Adrenal gland (tissue), 9 donors: ENCODE measurements at regions not wholly inside any gene's neighbourhood (a gene's known extent, or its start where the extent isn't known, plus 50 kb on each side); places are given as distances from the start of the nearest gene placed in this dataset.

Experiments used
- DNase-seq, 7 donors: peaks; one replicate each; pipeline ENCODE4 v3.0.0-alpha.2; 2019 to 2020
- H3K27ac ChIP-seq, 5 donors: fragments of 200-600 bp; sonication (generic) in 4 of 5; 1 replicate in 3 of 5; 2 replicates in 2 of 5; pipeline versions ENCODE4 v1.5.1 to v1.8.0; 2016 to 2020; ENCODE audit warnings: mild to moderate bottlenecking in 1 of 5
- H3K27me3 ChIP-seq: fragments of 200-600 bp; 2 replicates; pipeline ENCODE4 v1.8.0; 2021
- H3K36me3 ChIP-seq, 2 donors: fragments of 200-600 bp; replicated peaks in 1 of 2; 1 replicate in 1 of 2; 2 replicates in 1 of 2; pipeline versions ENCODE4 v1.5.1 to v1.8.0; 2018 to 2022
- H3K4me1 ChIP-seq, 2 donors: fragments of 200-600 bp; replicated peaks in 1 of 2; 1 replicate in 1 of 2; 2 replicates in 1 of 2; pipeline versions ENCODE4 v1.5.1 to v1.8.0; 2018 to 2021
- H3K4me3 ChIP-seq, 4 donors: fragments of 200-600 bp; sonication (generic) in 3 of 4; one replicate each; pipeline ENCODE4 v1.5.1; 2016 to 2018
- H3K9me3 ChIP-seq, 3 donors: fragments of 200-600 bp; sonication (generic) in 1 of 3; replicated peaks in 1 of 3; 1 replicate in 2 of 3; 2 replicates in 1 of 3; pipeline versions ENCODE4 v1.5.1 to v1.8.0; 2016 to 2021
- POLR2A ChIP-seq, 2 donors: fragments of 450-650 bp; IDR thresholded peaks; one replicate each; pipeline ENCODE4 v1.6.1; 2017; ENCODE audit warnings: antibody characterized with exemption in 2 of 2, mild to moderate bottlenecking in 2 of 2, moderate library complexity in 1 of 2
- WGBS, 4 donors: extraction: QIAGEN DNeasy Blood & Tissue Kit in 2 of 4; methylation state at CpG; one replicate each; pipeline versions ENCODE4 v1.1.5 to v1.1.7; 2013 to 2017; 5-methylcytosine and 5-hydroxymethylcytosine counted together
- intact Hi-C, 2 donors: fragments of 100-400 bp; cut with DNase I; formaldehyde crosslinking; loops; one replicate each; pipeline versions ENCODE4 v1.14.1 to v1.15.0; 2022 to 2023
- TF ChIP-seq, protein P1 (sequence below), 6 experiments: fragments of 450-650 bp in 4 of 6; fragments of 200-600 bp in 2 of 6; sonication (generic) in 1 of 6; IDR thresholded peaks; 1 replicate in 5 of 6; 2 replicates in 1 of 6; pipeline versions ENCODE4 v1.5.1 to v1.8.0; 2016 to 2021; ENCODE audit warnings: antibody characterized with exemption in 6 of 6, mild to moderate bottlenecking in 2 of 6, moderate library complexity in 1 of 6
- donor health status: healthy with polysubstance abuse.
- donor health status: Bipolar disorder and iron deficiency.
- donor health status: DM: yes; HTN: yes; CAD: no.
- donor health status: DM: no; HTN: no; CAD: no.
- donor health status: DM: no; HTN: no; CAD: no.

DNA sequence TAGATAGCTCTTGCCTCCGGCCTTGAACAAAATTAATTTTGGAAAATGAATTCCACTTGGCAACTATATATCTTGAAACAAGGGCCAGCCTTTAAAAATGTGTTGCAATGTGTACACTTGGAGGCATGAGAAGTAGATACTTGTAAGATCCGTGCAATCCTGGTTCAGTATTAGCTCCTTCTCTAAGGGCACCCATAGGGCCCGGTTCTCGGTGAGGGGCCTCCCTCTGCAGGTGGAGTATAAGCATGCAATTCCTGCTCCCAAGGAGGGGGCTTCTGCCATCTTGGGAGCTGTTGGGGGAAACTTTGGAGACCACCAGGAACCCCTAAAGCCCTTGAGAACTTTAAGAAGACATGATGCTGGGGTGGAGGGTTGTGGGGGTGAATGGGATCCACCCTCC is 388.7 kb upstream of the RGMA start:
- WGBS, 4 donors = 69 to 74% (median 72%) methylated on average over 4 of the region's 4 CpGs
- no peaks in the 10 kb centered on the region for H3K4me1 ChIP-seq
- no peaks in the 10 kb centered on the region for H3K36me3 ChIP-seq
- no peaks in the 10 kb centered on the region for H3K9me3 ChIP-seq
- no peaks in the 10 kb centered on the region for H3K27me3 ChIP-seq
- intact Hi-C loops = no loop called here
- no peak for DNase-seq
- H3K27ac ChIP-seq = no peak overlapping the region
- H3K4me3 ChIP-seq = no peak overlapping the region
- TF ChIP-seq, protein P1, sequence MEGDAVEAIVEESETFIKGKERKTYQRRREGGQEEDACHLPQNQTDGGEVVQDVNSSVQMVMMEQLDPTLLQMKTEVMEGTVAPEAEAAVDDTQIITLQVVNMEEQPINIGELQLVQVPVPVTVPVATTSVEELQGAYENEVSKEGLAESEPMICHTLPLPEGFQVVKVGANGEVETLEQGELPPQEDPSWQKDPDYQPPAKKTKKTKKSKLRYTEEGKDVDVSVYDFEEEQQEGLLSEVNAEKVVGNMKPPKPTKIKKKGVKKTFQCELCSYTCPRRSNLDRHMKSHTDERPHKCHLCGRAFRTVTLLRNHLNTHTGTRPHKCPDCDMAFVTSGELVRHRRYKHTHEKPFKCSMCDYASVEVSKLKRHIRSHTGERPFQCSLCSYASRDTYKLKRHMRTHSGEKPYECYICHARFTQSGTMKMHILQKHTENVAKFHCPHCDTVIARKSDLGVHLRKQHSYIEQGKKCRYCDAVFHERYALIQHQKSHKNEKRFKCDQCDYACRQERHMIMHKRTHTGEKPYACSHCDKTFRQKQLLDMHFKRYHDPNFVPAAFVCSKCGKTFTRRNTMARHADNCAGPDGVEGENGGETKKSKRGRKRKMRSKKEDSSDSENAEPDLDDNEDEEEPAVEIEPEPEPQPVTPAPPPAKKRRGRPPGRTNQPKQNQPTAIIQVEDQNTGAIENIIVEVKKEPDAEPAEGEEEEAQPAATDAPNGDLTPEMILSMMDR (IDR thresholded peaks at IDR 0.05) = no peak
- TF ChIP-seq POLR2A (IDR thresholded peaks at IDR 0.05) = no peak

DNA sequence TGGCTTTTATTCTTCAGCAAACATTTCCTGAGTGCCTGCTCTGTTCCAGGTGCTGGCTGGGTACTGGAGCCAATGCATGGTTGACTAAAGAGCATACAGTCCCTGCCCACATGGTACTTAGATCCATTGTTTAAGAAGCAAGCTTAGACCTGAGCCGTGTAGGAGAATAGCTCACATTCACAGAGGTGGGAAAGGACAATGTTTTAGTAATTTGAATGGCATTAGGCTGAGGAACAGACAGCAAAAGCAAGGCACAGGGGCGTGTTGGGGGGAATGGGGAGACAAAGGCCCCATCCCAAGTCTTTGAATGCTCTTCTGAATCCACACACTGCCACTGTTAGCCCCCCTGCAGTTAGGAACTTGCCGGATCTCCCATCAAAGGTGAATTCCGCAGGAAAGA is 388.2 kb upstream of the RGMA start:
- no peak for DNase-seq
- intact Hi-C loops = no loop called here
- TF ChIP-seq, protein P1 (IDR thresholded peaks at IDR 0.05) = no peak
- no peak for TF ChIP-seq POLR2A (IDR thresholded peaks at IDR 0.05)
- Histone ChIP-seq H3K9me3 (no peaks in the 10 kb centered on the region), H3K4me3 (no peak overlapping the region), H3K36me3 (no peaks in the 10 kb centered on the region), H3K27ac (no peak overlapping the region), H3K4me1 (no peaks in the 10 kb centered on the region), H3K27me3 (no peaks in the 10 kb centered on the region)
- 37 to 61% (median 48%) methylated on average over 4 of the region's 4 CpGs for WGBS, 4 donors

DNA sequence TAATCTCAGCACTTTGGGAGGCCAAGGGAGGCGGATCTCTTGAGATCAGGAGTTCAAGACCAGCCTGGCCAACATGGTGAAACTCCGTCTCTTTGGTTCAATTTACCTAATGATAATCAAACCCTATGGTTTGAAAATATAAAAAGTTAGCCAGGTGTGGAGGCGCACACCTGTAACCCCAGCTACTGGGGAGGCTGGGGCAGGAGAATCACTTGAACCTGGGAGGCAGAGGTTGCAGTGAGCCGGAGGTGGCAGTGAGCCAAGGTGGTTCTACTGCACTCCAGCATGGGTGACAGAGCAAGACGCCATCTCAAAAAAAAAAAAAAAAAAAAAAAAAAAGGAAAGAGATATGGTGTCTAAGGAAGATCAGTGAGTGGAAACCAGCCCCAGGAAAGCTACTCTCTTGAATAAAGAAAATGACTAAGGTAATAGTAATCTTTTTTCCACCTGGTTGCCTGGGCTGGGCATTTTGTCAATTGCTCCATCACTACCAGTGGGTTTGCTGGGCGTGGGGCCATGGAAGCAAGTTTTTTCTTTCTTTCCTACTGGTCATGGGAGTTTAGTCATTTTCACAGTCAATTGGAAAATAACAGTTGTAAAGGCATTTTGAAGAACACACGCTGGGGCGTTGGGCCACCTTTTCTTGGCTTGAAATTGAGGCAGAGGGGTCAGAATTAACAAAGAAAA is 387.6 kb upstream of the RGMA start:
- no peak overlapping the region for H3K4me3 ChIP-seq
- no peak overlapping the region for H3K27ac ChIP-seq
- no peaks in the 10 kb centered on the region for H3K27me3 ChIP-seq
- DNase-seq = no peak
- 72 to 85% (median 78%) methylated on average over 8 of the region's 8 CpGs for WGBS, 4 donors
- TF ChIP-seq POLR2A (IDR thresholded peaks at IDR 0.05) = no peak
- TF ChIP-seq, protein P1 (IDR thresholded peaks at IDR 0.05) = no peak
- H3K36me3 ChIP-seq = no peaks in the 10 kb centered on the region
- no peaks in the 10 kb centered on the region for H3K4me1 ChIP-seq
- intact Hi-C loops = no loop called here
- H3K9me3 ChIP-seq = no peaks in the 10 kb centered on the region

DNA sequence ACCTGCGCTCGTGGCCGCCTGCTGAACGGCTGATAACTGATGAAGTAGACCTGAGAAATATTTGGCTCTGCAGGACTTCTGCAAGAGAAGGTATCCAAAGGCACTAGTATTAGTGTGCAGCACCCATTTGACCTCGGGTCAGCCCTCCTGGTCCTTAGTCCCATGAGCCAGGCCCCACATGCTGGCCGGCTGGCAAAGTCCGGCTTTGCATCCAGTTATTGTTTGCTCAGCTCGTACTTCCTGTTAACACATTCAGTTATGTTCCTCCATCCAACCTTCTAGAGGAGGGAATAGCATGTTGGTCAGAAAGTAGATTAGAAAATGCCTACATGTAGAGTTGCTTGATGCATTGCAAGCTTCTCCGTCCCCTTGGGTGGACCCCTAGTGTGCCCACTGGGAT is 385.7 kb upstream of the RGMA start:
- Histone ChIP-seq H3K36me3 (no peaks in the 10 kb centered on the region), H3K9me3 (no peaks in the 10 kb centered on the region), H3K27ac (no peak overlapping the region), H3K4me3 (no peak overlapping the region), H3K4me1 (no peaks in the 10 kb centered on the region), H3K27me3 (no peaks in the 10 kb centered on the region)
- WGBS, 4 donors = 74 to 83% (median 78%) methylated on average over 9 of the region's 9 CpGs
- DNase-seq = no peak
- TF ChIP-seq, protein P1 (IDR thresholded peaks at IDR 0.05) = no peak
- TF ChIP-seq POLR2A (IDR thresholded peaks at IDR 0.05) = no peak
- intact Hi-C loops = no loop called here
